HG02938 (cell line): ENCODE measurements at regions not wholly inside any gene's neighbourhood (a gene's known extent, or its start where the extent isn't known, plus 50 kb on each side); places are given as distances from the start of the nearest gene placed in this dataset.

Experiments used
- ATAC-seq: cut with Tn5 transposase; IDR thresholded peaks from one replicate; pipeline ENCODE4 v1.9.1; 2021; ENCODE audit warnings: mild to moderate bottlenecking, moderate library complexity; ENCODE audit not compliant: unreplicated experiment

DNA sequence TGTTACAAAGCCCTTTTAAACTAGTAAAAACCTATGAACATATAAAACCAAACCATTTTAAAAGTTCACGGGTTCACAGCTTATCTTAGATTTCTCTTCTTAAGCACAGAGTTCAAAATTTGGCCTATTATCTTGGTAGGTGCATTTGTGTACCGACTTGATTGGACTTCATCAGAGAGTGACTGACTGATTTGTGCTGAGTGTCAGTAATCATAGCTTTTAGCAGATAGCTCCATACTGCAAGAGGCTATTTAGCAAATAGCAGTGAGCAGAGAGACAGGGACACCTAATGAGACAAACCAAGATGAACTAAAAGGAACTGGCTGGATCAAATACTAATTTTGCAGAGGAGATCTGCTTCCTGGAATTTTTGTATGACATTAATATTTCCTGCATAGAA lies 274.5 kb downstream of the PRR16 start:
- ATAC-seq: no peak

DNA sequence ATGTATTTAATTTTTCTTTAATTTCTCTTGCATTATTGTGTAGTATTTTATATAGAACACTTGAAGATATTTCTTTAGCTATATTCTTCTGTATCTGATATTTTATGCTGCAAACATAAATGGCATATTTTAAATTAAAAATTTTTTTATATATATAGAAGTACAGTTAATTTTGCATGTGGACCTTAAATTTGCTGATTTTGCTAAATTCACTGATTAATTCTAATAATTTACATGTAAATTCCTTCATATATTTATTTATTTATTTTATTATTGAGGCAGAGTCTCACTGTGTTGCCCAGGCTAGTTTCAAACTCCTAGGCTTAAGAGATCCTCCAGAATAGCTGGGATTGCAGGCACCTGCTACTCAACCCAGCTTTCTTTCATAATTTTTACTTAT lies 276.9 kb downstream of the PRR16 start:
- ATAC-seq: no peak

DNA sequence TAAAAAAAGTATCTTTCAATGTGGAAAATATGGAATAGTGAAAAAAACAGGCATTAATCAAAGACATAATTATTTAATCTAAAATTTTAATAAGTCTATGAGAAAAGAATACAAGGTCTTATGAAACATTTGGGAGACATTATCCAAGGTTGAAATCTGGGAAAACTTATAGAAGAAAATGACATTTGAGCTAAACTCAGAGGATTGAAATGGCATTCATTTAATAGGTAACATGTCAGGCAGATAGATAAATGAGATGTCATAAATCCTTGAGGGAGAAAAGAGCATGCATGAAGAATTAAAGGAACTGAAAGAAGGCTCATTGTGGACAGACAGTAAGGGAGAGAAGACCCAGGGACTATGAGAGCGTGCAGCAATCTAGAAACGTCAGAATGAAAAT lies 284.4 kb downstream of the PRR16 start:
- no peak for ATAC-seq

DNA sequence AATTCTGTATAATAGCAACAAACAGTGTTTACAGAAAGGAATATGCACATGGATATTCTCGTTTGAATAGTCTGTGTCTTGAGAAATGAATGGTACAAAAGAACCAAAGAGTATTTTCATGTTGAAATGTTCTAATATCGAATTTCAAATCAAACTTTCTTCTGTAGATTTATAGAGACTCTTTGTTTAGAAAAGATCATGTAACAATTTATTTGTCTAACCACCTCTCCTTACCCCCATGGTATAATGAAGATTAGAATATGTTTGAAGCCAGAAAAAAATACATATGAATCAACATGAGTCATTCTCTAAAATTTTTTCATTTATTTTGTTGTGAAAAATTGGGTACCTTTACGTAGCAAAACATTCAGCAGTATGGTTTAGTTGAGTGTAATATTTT lies 285.6 kb downstream of the PRR16 start:
- ATAC-seq: no peak

GRCh38 chr5:120759587-120759986 lies 295.5 kb downstream of the PRR16 start:
- ATAC-seq: no peak

DNA sequence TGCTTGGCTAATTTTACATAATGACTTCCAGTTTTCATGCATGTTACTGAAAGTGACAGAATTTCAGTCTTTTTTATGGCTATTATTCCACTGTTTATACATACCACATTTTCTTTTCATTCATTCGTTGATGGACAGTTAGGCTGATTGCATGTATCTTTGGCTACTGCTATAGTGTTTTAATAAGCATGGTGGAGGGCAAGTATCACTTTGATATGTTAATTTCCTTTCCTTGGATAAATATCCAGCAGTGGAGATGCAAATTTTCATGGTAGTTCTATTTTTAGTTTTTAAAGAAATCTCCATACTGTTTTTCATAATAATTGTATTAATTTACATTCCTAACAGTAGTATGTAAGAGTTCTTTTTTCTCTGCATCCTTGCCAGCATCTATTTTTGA lies 297.9 kb downstream of the PRR16 start:
- ATAC-seq: no peak

DNA sequence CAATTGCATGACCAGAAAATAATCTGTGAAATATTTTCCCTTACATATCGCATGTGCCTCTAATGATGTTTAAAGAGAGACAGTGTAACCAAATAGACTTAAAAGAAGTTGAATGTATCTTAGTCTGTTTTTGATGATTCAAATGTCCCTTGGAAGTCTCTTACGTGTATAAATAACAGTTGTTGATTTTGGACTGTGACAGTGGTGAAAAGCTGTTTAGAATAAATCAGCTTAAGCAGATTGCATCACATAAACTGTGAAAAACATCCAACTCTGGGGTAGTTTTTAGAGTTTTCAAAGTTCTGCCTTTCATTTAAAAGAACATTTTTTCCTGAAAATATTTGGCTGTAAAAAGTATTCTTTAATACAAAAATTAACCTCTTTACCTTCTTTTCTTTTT lies 301.1 kb downstream of the PRR16 start:
- no peak for ATAC-seq

DNA sequence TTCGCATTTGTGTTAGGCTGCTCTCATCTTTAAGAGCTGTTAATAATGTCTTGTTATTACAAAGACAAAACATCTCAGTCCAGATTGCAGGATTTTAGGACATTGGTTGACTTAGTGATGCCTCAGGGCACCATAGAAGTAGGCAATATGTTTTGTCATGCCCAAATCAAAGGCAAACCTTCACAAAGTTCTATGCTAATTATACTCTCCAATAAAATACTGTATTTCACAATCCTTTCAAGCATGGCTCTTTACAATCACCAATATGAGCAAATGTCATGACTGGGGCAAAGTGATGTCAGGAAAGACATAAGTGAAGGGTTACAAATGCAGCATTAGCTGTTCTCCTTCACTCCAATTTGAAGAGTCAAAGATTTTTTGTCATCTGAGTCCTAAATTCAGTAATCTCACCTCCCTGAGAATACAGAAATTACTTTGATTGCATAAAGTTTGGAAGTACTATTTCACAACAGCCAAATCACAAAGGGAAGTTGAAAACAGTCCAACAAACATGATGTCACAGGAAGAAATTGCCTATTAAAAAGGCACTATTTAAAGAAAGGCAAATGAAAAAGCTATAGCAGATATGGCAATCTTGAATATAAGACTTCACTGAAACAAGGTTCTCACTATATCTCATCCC lies 303.2 kb downstream of the PRR16 start:
- ATAC-seq: no peak

- ATAC-seq: no peak
These were observed 305.3 kb downstream of the PRR16 start for GRCh38 chr5:120769312-120769872.

DNA sequence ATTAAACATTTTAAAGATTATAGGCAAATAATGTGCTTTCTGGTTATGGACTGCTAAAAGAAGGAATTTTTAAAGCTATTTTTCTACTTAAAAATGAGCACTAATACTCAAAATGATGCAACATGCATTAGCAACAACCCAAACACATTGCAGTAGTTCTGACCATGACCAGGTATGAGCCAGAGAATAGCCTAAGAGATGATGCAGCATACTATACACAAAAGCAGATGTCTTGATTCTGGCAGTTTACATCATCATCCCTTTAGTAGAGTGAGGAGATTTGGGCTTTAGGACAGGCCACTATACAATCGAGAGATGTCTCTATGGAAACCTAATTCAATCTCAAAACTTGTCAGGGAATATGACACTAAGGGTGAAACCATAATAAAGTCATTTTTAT lies 307.1 kb downstream of the PRR16 start:
- ATAC-seq: no peak

DNA sequence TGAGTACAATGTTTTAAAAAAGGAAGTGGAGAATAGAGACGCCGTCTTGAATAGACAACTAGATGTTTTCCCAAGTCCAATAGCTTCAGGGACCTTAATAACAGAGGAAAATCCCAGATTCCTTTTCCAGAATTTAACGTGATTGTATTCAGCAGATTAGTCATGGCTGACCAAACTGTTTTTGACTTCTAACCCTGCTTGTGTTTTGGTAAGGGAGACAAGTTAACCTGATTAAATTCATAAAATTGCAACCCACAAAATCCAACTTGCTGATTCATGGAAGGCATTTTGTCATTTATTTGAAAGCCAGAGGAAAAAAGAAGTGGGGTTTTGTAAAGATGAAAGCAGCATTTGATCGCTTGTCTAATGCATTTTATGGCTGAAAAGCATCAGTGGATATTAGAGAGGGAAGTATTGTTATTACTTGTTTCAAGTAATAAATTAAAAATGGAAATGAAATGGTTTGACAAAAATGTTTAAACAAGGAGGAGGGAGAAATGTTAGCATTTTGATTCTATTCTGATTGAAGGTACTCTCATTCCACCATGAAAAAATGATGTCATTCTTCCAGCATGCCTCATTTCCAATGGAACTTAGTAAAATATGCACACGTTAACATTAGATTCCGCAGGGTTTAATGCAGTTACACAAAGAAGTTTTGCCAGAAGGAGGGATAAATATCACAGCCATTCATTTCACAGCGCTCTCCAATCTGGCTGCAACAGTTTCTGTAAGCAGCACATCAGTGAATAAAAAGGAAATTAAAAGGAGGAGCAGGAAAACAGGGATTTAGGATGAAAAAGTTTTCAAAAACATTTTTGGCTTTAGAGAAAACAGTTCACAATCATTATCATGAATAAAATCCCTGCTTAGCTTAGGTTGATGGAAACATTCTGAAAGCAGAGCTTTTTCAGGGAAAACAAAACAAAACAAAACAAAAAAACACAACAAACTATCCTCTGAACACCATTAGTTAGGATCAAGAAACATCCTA lies 314.7 kb downstream of the PRR16 start:
- no peak for ATAC-seq

- no peak for ATAC-seq
These were observed 315.6 kb downstream of the PRR16 start for GRCh38 chr5:120779674-120780073.

GRCh38 chr5:120788481-120788880 lies 324.4 kb downstream of the PRR16 start:
- ATAC-seq: no peak

DNA sequence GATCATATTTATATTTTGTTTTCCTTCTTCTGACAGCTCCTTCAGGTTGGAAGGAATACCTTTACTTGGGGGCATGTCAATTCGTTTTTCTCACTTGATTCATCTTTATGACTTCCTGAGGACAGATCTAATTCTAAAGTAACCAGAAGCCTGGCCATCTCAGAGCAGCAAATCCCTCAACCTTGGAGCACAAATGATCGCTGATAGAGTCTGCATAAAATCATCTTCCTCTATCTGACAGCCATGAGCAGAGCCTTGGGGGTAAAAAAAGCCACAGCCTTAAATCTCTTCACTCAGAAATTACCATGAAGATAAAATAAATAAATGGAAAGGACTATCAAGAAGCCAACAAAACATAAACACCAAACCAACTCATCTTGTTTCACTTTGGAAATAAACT lies 325.8 kb downstream of the PRR16 start:
- no peak for ATAC-seq

DNA sequence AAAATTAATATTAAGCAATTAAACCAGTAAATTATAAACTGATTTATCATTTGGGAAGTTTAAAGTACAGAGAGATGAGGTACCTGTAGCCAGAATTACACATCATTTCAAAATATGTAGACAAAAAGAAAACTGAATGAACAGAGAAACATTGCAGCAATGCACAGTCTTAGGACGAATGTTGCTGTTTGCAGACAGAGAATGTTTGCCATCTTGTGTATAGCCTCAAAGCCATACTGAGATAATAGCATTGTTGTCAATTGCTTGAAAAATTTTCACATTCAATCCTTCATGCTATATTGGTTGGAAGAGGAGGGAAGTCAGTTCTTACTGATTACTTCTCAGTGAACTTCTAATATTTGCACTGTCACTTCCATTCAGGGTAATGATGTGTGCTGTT lies 326.2 kb downstream of the PRR16 start:
- ATAC-seq: no peak

GRCh38 chr5:120792477-120792876 lies 328.4 kb downstream of the PRR16 start:
- ATAC-seq: no peak

DNA sequence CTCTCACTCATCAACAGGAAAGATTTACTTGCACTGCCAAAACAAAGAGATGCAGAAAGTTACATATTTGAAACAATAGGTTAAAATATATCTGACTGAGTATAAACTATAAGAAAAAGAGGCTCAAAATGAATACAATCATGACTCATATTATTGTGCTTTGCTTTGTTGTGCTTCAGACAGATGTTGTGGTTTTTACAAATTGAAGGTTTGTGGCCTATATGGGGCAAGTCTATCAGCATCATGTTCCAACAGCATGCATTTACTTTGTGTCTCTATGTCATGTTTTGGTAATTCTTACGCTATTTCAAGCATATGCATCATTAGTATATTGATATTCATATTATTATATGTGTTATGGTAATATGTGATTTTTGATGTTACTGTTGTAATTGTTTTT lies 330.0 kb downstream of the PRR16 start:
- ATAC-seq: no peak

DNA sequence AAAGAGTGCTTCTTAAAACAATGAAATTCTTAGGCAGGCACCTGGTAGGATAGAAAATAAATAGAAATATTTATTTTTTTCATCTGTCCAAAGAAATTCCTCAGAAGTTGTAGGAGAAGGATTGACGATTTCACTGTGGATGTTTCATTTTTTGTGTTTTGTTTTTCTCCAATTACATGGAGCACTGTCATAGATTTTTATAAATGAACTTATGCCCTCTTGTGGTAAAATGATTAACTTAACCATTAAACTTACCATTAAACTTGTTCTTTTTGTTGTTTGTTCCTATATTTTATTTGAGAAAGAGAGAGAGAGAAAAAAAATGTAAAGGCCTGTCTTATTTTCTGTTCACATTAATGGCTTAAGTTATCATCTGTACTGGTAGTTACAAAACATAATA lies 339.2 kb downstream of the PRR16 start:
- ATAC-seq: no peak

GRCh38 chr5:120805131-120805530 lies 341.0 kb downstream of the PRR16 start:
- ATAC-seq: no peak

- ATAC-seq: no peak
These were observed 342.1 kb downstream of the PRR16 start for GRCh38 chr5:120806202-120806601.

DNA sequence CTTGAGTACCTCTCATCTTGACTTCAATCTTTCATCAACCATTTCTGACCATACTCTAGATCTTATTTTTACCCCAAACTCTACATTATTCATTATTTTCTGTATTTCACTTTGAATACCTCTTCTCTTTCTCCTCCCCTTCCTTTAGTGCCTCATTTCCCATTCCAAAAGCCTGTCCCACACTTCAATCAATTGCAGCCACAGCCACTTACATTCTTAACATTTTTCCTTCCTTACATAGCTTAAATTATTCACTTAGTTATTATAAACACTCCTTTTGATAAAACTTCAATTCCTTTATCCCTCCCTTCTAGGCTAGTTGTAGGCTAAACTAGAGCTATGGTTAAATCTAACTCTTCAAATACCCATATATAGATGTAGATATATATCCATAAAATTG lies 344.0 kb downstream of the PRR16 start:
- ATAC-seq: no peak

DNA sequence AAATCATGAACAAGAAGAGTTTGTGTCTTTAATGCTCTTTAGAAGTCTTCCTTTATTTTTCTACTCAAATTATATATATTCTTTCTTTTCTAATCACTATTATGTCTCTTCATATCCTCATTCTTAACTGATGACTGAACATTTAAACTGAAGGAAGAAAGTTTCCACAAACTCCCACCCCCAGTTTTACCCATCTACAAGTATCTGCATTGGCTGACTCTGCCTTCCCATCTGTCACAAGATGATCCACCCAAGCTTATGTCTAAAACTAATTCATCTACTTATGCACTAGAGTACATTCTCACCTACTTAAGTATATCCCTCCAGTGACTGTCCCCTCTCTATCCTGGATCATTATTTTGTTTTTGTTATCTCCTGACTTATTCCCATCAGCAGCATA lies 344.5 kb downstream of the PRR16 start:
- no peak for ATAC-seq
